ENCODE measurements at regions not wholly inside any gene's neighbourhood (a gene's known extent, or its start where the extent isn't known, plus 50 kb on each side); places are given as distances from the start of the nearest gene placed in this dataset.

DNA sequence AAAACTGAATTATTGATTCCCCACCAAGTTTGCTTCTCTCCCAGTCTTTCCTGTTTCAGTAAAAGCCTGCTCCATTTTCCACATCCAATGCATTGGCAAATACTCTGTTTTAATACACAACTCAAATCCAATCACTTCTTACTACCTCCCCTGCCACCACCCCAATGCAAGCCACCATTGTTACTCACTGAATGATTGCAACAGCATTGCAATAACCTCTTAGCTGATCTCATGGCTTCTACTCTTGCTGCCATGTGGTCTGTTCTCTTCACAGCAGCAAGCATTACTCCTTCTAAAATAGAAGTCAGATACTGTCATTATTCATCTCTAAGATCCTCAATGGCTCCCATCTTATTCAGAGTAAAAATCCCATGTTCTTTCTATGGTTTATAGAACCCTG, 123.4 kb downstream of the ATP6V1G3 start (continued):
- TF ChIP-seq CHD2 (IDR thresholded peaks at IDR 0.05; ENCODE audit: low read length): no peak
- TF ChIP-seq, protein P1, sequence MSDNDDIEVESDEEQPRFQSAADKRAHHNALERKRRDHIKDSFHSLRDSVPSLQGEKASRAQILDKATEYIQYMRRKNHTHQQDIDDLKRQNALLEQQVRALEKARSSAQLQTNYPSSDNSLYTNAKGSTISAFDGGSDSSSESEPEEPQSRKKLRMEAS (IDR thresholded peaks at IDR 0.05): no peak
- TF ChIP-seq, protein P2, sequence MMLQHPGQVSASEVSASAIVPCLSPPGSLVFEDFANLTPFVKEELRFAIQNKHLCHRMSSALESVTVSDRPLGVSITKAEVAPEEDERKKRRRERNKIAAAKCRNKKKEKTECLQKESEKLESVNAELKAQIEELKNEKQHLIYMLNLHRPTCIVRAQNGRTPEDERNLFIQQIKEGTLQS (IDR thresholded peaks at IDR 0.05; ENCODE audit: insufficient read depth, low read depth, low read length): no peak

Data from H1 (cell line).